GM19240 (cell line): ENCODE measurements at regions not wholly inside any gene's neighbourhood (a gene's known extent, or its start where the extent isn't known, plus 50 kb on each side); places are given as distances from the start of the nearest gene placed in this dataset.

Source experiments
- DNase-seq: peaks from one replicate; pipeline ENCODE4 v3.0.0; 2011; ENCODE audit warnings: low spot score; ENCODE audit not compliant: insufficient read length

DNA sequence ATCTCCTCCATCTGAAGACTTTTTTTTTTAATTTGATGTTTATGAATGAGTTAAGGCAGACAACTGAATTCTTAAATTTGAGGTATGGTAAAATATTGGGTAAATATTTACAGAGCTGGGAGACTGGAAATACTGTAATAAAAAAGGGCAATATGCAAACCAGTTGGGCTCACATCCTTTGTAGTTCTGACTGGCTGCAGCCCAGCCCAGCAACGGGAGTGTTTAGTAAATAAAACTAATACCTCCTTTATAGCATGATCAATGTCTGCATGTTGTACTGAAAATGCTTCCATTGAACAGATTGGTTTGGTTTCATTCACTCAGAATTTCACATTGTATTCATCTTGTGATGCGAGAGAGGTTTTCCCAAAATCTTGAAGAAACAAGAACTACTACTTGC lies 365.0 kb downstream of the DMRT2 start:
- no peak for DNase-seq

GRCh38 chr9:1416261-1416660 lies 366.1 kb downstream of the DMRT2 start:
- DNase-seq: no peak

DNA sequence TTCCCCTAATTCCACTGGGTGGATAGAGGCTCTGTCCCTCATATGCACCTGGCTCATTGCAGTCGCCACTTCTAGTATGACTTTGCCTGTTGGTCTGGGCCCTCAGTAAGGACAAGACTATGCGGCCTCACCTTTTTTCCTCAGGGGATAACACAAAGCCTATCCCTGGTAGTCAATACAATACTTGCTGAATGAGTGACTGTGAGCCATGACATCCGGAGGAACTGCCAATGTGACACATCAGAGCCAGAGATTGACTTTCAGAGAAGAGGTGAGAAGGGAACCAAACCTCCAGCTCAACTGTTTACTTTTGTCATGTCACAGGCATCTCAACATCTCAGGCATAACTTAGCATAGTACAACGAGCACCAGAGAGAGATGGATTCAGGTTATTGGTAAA lies 371.3 kb downstream of the DMRT2 start:
- no peak for DNase-seq

DNA sequence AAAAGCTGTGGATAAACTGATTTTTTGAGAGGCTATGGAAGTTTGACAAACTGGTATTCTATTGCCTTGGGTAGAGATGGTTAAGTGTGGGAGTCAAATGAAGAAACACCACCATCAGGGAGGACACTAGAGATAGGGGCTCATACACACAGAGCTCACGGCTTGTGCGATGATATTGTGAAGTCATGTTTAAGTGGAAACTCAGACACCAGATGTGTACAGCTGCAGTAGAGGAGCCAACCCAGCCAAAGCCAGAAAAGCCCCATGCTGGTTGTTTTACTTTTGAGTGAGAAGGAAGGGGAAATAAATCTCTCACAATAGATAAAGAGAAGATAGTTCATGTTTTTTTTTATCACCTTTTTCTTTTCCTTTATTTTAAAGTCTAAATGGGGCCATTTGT lies 377.7 kb downstream of the DMRT2 start:
- DNase-seq: no peak

GRCh38 chr9:1429297-1429696 lies 379.1 kb downstream of the DMRT2 start:
- no peak for DNase-seq

DNA sequence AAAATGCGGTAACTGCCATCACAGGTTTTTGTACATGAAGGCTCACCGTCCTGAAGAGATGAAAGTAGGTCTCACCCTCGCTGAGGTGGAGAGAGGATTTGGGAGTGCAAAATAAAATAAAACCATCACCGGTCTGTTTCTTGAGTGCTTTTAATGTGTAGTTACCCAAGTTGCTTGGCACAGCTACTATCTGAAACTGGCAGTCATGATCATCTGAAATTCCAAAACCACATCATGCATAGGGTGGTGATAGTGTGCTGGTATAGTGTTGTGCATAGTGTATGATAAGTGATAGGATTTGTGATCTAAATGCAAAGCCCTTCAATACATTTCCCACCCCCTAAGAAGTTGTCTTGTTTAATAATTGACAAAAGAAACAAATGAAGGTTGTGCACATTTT lies 381.3 kb downstream of the DMRT2 start:
- DNase-seq: no peak

- DNase-seq: no peak
Observed at GRCh38 chr9:1434052-1434767, 384.1 kb downstream of the DMRT2 start.

- no peak for DNase-seq
Observed at GRCh38 chr9:1434811-1435210, 384.7 kb downstream of the DMRT2 start.

DNA sequence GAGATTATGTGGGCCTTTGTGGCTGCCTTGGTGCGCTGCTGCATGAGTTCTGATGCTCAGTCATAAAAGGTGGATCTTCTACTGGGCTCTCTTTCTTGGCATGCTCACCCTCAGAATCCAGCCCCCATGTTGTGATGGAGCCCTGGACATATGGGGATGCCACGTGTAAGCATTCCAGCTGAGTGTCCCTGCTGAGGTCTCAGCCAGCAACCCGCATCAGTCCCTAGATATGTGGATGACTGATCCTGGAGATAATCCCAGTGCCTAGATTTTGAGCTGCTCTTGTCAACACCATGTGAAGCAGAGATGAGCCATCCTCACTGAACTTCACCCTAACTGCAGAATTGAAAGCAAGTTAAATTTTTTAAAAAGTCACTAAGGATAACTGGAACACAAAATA lies 390.1 kb downstream of the DMRT2 start:
- no peak for DNase-seq

DNA sequence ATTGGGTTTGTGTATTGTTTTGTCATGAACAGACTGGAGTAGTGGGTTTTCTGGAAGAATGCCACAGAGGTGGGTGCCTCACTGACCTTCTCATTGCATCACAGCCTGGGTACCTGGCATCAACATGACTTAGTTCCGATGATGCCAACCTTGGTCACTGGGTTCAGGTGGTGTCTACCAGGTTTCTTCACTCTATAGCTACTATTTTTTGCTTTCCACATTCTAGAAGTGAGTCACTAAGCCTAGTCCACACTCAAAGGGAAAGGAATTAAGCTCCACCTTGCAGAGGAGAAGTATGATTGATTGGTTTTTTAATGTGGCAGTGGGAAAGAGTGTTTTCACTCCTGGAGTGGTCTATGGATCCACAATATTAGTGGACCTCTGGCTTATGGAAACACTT lies 391.9 kb downstream of the DMRT2 start:
- no peak for DNase-seq

DNA sequence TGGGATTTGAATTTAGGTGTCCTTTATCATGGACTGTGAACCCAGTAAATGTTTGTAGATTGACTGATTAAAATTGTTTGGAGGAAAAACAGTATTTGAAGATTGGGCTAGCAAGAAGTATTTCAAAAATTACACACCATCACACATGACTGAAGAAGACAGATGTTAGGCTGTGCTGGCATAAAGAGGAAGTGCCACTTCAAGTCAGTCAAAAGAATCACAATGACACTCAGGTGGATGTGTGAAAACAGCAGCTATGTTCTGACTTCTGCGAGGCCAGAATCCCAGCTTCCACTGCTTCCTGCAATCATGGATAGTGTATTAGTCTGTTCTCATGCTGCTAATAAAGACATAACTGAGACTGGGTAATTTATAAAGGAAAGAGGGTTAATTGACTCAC lies 393.3 kb downstream of the DMRT2 start:
- DNase-seq: no peak

GRCh38 chr9:1446671-1447070 lies 396.5 kb downstream of the DMRT2 start:
- no peak for DNase-seq

GRCh38 chr9:1453636-1454035 lies 403.5 kb downstream of the DMRT2 start:
- DNase-seq: no peak

DNA sequence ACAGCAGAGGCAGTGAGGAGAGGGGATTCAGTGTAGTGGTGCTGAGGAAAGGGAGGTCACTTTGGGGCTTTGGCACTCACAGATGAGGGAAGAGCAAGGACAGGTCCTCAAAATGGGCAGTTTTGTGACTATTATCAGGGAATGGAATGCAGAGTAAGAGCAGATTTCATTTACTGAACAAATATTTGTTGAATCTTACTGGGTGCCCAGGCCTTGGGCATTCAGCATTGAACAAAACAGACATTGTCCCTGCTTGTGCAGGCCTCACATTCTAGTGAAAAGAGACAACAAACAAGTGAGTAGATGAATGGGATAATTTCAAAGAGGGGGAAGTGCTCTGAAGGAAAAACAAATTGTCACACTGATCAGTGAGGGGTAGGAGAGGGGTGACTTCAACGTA lies 404.1 kb downstream of the DMRT2 start:
- no peak for DNase-seq

DNA sequence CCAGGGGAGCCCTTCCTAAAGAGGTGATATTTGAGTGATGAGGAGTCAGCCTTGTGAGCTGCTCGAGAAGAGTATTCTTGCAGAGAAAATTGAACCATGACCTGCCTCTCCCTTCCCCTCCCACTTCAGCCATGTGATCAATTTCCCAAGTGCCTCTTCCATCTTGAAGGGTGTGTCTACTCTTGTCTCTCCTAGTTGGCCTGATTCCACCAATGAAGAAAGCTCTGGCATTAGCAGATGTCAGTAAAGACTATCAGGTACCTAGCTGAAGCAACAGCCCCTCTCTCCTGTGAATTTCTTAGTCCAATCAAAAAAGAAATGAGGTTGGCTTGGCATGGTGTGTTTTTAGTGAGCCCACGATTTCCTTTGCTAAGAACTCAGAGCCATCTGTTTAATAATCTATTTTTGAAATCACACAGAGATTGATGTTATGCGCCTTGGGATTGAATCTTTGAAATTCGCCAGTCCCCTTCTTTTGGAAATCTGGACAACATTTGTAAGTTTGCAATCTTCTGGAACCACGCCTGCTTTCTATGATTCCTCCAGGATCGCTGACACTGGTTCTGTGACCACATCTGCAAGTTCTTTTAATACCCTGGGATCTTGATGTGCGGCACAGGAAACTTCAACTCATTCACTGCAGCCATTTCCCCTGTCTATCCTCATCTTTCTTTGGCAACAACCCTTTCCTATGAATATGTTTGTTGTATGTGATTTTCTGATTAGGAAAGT lies 404.6 kb downstream of the DMRT2 start:
- DNase-seq: no peak

DNA sequence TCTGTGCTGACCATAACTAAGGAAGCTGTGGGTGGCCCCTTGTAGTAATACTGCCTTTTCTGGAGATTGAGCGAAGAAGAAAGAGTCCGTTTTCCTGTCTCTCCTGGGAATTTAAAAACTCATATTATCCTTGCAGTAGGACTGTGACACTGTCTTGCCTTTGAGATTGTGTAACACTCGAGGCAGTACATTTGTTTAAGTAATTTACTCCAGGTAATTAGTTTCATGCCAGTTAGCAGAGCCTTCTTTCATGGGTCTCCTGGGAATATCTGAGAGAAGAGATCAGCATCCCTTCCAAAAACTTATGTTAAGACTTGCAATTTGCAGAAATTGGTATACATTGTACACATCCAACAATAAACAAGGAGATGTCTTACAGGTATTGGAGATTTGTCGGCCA lies 405.6 kb downstream of the DMRT2 start:
- DNase-seq: no peak

DNA sequence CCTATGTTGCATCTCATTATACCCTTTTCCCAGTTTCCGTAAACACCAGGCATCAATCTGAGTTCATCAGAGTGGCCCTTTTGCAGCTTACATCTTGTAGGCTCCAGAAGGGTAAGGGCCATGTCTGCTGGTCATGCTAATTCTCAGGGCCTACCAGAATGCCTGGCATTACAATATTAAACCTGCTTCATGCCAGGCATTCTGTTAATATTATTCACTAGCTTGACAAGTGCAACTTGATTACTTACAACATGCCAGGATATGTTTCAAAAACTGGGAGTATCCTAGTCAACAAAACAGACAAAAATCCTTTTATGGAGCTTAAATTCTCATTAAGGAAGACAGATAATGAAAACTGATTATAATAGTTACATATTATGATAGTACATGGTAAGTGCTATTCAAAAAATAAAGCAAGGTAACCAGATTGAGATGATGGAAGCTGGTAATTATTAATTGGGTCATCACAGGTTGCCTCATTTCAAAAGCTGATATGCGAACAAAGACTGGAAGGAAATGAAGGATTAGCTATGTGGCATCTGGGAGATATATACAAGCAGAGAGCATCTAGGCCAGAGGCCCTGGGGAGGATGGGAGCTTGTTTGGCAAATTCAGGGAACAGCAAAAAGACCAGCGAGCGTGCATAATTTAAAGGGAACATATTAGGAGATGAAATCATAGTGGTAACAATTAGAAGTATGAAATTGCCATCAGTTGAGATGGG lies 406.3 kb downstream of the DMRT2 start:
- DNase-seq: no peak

DNA sequence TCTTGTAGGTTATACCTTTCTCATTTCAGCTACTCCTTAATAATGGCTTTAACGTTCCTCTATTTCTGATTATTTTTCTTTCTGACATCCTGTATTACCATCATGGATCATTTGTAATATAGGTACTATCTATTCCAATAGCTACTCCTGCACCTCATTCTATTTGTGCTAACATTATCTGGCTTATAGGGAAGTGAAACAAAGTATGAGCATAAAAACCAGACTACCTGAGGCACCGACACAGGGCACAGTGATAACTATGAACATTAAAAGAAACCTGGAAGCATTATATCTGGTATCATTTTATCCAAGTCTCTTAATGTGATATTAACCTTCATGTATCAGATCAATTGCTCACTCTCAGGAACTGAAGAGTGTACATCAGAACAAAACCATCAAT lies 407.3 kb downstream of the DMRT2 start:
- no peak for DNase-seq

- no peak for DNase-seq
Observed at GRCh38 chr9:1458503-1458902, 408.3 kb downstream of the DMRT2 start.

GRCh38 chr9:1460143-1460769 lies 410.1 kb downstream of the DMRT2 start:
- peak; percentile 16 for DNase-seq

DNA sequence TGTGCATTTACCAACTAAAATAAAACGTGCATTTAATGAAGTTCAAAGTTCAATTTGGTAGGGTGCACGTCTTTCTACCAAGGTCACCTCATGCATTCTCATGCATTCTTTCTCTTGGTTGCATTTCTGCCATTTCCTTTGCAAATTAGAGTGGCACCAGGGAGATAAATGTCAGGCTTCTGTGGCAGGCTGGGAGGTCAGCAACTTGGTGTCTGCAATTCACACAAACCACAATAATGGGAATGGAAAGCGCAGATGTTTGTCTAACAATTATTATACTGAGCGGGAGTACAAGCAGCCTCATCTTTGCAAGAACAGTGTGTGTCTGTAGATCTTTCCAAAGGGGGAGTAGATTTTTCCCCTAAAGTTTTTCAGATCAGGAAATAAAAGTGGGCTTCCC lies 411.7 kb downstream of the DMRT2 start:
- no peak for DNase-seq
